HG03108 (cell line): ENCODE measurements at regions not wholly inside any gene's neighbourhood (a gene's known extent, or its start where the extent isn't known, plus 50 kb on each side); places are given as distances from the start of the nearest gene placed in this dataset.

ENCODE experiments used
- ATAC-seq: cut with Tn5 transposase; IDR thresholded peaks from one replicate; pipeline ENCODE4 v1.9.1; 2021; ENCODE audit warnings: moderate library complexity; ENCODE audit not compliant: unreplicated experiment

DNA sequence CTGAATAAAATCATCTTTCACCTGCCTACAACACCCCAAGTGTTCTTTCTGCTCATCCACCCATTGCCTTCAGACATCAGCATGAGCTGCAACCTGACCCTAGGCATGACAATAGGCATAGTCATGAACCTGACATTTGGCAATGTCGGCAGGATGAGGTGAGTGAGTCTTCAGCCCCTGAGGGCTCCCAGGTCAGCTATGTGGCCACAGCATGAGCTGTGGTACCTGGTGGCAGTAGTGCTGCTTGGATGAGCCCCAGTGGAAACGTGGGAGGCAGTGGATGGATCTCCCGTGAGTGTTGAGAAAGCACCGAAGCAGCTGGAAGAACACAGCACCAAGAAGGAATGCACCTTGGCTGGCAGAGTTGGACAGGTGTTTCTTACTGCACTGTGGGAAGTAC is 334.8 kb upstream of the FAR2 start:
- ATAC-seq, result no peak

GRCh38 chr12:28817524-28817923 is 331.6 kb upstream of the FAR2 start:
- no peak for ATAC-seq

DNA sequence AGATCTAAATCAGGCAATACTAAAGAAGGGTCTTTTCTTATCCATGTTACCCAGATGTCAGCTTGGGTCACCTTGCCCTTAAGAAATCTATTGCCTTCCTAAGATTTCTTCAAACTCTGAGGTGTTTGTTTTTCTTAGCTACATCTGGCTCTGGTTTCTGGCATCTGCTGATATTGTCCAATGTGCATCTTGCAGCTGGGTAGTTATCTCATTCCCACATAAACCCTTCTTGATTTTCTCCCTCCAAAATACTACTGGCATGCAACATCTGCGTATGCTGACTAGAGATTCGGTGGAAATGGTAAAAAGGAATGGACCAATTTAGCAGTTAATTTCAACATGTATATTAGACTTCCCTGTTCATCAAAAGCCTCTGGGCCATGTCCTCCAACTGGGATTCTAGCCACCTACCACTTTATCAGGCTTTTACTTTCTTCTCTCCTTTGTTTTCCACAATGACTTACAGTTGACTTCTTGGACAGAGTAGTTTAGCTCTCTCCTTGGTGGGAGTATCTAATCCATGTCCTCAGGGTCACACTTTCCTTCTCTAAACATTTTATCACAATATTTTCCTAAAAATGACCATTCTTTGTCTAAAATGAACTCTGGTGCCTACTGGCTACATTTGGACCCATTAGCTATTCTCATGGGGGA is 324.8 kb upstream of the FAR2 start:
- ATAC-seq, result no peak

DNA sequence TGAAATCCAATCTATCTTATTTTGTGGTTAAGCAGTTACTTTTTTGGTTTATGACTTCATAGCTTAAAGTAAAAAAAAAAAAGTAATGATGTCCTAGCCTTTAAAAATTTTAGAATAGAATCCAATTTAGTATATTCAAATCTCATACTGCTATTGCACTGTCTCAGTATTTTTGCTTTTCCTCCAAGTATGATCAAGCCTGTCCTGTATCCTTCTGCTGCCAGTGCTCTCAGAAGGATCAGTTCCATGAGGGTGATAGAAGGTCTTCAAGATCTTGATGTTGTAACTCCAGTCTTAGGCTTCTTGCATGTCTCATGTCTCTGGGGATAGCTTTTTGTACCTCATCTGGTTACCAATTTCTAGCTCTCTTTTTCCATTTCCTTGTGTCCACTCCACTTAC is 324.2 kb upstream of the FAR2 start:
- ATAC-seq, result no peak

DNA sequence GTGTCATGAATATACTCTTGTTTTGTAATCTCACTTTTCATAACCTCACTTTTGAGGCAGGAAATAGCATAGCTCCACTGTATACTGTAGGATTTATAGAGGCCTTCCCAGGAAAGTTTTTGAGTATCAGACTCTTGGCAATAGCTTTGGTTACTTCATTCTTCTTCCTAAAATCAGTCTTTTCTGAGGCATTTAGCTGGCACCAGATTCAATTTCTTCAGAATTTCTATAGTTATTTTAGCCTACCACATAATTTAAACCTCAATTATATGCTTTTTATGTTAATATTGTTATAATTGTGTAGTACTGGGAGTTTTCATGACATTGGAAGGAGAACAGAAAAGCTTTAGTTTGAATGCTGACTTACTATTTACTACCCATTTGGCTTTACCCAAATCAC is 322.3 kb upstream of the FAR2 start:
- ATAC-seq, result no peak

DNA sequence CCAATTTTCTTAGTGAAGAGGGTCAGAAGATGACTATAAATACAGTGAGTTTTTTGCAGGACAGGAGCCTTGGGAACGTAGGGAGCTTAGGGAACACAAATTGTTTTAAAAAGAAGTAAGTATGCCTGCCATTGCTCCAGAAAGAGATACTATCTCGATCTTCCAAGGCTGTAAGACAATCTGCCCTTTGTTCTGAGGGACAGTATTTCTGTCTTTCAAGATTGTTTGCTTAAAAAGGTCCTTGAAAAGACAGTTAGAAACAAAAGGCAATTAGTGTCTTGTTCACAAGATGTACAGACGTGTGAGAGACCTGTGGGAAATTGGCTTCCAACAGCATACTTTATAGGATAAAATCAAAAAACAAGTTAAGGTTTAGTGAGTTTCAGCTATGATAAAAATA is 321.2 kb upstream of the FAR2 start:
- ATAC-seq, result no peak

GRCh38 chr12:28828318-28828717 is 320.8 kb upstream of the FAR2 start:
- ATAC-seq, result no peak

DNA sequence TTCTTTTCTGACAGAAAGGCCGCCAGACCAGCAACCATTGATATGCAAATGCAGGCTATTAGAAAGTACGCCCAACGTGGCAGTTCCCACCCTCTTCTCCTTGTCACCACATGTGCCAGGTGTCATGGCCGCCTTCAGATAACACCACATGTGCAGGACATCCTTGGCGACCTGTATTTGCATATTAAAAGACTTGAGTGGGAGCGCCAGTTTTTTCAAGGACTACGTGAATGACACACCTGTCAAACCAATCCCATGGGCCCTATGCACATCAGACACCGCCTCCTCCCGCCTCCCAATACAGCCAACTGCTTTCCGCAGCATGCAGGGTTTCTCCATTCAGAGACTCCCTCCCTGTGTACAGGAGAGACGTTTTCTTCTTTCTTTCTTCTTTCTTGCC is 318.6 kb upstream of the FAR2 start:
- no peak for ATAC-seq

DNA sequence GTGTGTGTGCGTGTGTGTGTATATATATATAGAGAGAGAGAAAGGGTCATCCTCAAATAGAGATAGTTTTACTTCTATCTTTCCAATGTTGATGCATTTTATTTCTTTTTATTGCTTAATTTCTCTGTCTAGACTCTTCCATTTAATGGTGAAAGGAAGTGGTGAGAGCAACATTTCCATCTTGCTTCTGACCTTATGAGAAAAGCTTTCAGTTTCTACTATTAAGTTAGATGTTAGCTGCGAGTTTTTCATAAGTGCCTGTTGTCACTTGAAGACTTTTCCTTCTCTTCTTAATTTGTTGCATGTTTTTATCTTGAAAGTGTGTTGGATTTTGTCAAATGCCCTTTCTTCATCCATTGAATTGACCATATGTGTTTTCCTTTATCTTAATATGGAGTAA is 304.4 kb upstream of the FAR2 start:
- ATAC-seq, result no peak

DNA sequence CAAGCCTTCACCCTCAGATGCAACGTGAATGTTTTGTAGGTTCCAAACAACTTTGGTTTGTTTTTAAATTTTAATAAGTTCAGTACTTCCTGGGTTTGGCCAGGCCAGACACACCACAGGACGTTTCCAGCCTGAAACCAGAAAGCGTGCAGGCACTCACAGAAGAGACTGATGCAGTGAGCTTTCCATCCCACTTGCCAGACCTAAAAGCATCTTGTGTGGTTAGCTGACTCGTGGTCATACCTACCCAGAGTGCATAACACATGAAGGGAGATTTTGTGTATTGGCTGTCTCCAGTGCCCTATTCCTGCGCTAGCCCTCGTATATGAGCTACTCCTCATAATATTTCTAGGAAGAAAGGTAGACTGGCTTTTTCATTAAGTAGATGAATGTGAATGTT is 297.3 kb upstream of the FAR2 start:
- no peak for ATAC-seq

DNA sequence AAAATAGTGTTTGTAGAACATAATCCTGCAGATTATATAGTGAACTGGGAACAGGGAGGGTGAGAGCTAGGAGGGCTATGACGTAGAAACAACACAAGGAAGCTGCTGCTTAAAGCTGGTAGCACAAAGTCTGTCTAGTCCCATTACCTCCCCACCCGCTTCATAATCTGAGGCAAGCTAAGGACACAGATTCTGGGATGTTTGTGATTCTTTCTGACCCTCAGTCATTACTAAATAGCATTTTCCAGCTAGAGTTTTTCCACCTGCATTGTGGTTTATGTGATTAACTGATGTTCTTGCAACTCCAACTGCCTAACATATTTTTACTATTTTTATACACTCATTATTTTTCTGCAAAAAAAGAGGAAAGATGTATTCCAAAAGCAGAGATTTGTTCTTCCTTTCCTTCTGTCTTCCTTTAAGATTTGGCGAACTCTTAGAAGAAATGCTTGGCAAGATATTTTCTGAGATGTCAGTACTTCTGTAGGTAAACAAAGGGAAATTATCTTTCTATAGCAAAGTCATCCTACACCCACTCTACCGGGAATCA is 293.2 kb upstream of the FAR2 start:
- no peak for ATAC-seq

DNA sequence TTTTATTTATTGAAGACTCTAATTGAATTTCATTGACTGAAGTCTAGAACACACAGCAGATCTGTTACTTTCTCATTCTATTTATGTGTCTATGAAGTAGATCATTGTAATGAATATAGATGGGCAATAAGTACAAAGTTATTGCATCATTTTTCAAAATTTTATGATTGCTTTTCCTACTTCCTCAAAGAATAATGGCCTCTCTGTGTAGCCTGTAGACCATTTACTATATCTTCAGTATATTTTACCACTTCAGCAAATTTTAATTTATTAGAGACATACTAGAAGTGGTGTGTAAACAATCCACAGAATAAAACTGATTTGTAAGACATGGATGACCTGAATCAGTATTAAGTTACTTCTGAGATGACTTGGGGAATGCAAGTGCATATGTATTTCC is 291.7 kb upstream of the FAR2 start:
- ATAC-seq, result no peak

DNA sequence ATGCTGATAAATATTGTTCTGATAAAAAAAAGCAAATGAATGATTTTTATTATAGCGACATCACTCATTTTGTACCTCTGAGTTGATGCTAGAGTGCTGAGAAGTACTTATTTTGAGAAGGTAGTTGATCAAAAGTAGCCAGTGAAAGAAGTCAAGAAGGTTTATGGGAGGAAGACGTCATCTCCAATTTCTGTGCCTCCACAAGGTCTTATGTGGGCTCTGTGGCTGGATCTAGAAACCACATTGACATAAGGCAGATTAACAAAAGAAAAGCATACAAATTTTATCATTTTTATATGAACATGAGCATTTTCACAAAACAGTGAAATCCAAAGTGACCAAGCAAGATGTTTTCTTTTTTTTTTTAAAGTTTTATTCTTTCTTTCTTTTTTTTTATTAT is 289.5 kb upstream of the FAR2 start:
- no peak for ATAC-seq

- ATAC-seq, result no peak
Observed at GRCh38 chr12:28865776-28866175, 283.3 kb upstream of the FAR2 start.

DNA sequence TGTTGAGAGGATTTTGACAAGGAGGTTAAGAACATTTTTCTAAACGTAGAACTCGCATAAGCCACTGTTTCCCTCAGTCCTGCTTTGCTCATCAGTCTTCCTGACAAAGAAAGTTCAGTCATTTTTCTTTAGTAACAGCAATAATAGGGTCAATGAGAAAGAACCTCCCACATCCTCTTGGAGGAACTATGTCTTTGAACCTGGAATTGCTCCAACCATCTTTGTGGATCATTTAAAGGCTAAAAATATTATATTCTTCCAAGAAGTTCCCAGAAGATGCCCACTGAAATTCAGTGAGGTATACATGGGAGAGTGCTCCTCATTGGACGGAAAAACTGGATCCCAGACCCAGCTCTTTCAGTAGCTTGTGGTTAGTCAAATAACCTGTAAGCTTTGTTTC is 282.8 kb upstream of the FAR2 start:
- ATAC-seq, result no peak

DNA sequence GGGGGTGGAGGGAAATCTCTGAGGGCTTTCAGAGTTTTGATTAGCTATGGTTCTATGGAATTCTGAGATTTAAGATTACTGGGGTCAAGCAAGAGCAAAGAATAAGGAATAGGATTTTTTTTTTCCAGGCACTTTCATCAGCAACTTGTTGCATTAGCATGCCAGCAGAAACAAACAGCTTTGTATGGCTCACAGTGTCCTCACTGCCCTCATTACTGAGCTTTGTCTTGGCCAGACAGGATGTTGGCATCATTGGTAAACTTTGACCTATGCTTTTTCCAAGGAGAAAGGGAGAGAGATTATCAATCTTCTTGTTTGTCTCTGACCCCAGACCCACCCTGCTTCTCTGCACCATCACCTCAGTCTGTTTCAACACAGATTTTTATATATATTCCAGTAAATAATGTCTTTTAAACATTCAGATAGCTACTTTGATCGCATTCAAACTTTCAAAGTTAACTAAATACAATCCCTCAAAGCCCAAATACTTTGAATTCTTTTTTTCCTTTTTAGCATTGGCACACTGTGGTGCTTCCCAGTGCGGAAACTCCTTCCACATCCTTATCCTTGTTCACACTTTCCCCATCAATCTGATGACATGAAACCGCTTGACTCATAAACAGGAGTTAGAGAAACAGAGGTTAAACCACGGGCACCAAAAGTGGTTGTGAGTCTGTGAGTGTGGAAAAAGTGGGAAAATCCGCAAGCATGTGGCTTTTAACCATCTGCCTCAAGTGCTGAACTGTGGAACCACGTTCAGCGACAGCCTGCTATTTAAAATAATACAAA is 282.2 kb upstream of the FAR2 start:
- no peak for ATAC-seq

DNA sequence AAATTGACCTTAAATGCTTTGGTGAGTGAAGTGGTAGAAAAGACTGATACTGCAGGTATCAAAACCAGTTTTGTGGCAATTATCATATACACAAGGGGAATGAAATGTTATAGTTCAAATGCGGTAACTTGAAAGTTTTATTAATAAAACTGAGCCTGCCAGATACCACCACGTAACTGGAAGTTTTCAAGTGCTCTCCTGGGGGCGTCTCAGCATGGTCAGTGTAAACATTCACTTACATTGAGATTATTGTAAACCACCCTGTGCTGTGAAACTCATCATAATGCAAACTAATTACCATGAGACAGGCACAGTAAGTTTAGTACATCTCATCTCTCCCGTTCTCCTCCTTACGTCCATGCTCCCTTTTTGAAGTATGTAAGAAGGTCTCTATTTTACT is 280.7 kb upstream of the FAR2 start:
- no peak for ATAC-seq

GRCh38 chr12:28869197-28869596 is 279.9 kb upstream of the FAR2 start:
- ATAC-seq, result no peak

- no peak for ATAC-seq
Observed at GRCh38 chr12:28870839-28871440, 278.1 kb upstream of the FAR2 start.

- ATAC-seq, result no peak
Observed at GRCh38 chr12:28872654-28873268, 276.3 kb upstream of the FAR2 start.

DNA sequence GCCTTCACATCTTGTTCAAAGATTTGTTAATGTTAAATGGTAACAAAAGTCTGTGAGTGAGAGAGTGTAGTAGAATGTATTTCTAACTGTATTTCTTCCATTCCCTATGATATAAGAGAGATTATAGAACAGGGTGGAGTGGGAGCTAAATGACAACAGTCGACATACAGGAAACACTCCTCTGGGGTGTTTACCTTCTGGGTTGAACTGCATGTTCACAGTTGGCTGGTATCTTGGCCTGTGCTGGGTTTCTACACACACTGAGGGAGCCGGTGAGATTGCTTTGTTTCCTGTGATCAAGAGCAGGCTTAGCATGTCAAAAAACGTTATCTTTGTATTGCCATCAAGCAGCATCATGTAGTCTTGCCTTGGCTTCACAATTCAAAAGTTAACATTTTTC is 274.3 kb upstream of the FAR2 start:
- ATAC-seq, result no peak
